NCI-H2029 treated with DMSO at 0.1 percent for 48 hours (cell line): ENCODE measurements at regions not wholly inside any gene's neighbourhood (a gene's known extent, or its start where the extent isn't known, plus 50 kb on each side); places are given as distances from the start of the nearest gene placed in this dataset.
"Not testable (repeated sequence)": the region's sequence is repeated elsewhere in the genome, so short reads cannot be mapped to it uniquely, and the experiment has no call there.

Experiments
- DNase-seq: peaks from one replicate; lab custom pipeline; 2025; lab: John Stamatoyannopoulos, UW

DNA sequence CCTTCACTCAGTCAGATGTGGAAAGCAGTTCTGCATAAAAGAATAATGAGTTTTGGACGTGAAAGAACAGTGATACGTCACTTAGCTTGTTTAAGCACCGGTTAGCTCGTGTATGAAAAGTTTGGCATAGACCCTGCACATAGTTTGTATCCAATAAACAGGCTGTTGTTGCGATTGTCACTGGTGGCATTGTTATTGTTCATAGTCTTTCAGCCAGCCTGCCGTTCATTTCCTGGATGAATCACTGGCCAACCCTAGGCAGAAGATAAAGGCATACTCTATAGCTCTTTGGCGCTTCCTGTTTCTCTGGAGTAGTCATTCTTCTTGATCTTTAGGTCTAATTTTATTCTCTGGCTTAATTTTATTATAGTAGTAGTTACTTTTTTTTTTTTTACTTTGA is 57.8 kb upstream of the ANKRD30A start:
- DNase-seq: no peak

DNA sequence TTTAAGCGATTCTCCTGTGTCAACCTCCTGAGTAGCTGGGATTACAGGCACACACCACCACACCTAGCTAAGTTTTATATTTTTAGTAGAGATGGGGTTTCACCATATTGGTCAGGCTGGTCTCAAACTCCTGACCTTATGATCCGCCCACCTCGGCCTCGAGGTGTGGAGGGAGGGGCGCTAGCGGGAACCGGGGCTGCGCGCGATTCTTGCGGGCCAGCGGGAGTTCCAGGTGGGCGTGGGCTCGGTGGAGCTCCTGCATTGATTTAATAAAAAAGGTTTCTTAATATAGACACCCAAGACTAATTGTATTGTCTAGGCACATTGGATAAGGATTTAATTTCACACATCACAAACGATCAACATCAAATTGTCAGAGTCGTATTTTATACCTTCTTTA is 63.1 kb upstream of the ANKRD30A start:
- not testable (repeated sequence) for DNase-seq

DNA sequence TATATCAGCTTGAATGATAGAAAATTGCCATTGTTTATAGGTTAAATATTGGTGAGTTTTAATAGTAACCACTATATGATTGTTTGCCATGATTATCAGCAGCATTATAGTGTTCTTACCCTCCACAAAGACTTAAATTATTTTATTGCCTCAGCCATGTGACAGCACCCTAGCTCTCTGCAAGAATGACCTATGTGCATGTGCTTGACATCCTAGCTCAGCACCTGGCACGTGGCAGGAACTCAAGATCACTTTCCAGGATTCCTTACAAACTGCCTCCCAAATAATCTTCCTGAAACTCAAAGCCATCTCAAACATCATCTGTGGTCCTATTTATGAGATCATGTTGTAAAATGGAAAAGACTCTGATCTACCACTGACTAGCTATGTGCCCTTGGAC is 68.1 kb upstream of the ANKRD30A start:
- no peak for DNase-seq

GRCh38 chr10:37053476-37053875 is 71.9 kb upstream of the ANKRD30A start:
- no peak for DNase-seq

- not testable (repeated sequence) for DNase-seq
Observed at GRCh38 chr10:37049982-37050381, 75.4 kb upstream of the ANKRD30A start.

- DNase-seq: not testable (repeated sequence)
Observed at GRCh38 chr10:37044319-37044718, 81.1 kb upstream of the ANKRD30A start.

DNA sequence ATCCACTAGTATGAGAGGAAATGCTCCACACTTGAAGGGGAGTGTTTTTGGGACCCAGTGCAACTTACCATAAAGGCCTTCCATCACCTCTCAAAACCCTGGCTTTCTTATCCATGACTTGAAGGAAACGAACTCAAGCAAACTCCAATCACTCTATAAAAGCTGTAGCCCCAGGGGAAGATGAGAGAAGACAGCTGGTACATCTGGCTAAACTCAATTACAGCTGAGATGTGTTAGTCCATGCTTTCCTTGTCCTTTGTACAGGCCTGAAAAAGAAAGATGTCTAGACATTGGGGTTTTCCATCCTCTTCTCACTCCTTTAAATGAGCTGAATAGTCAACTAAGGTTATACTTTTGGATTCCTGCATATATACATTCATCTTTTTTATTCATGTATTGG is 89.5 kb upstream of the ANKRD30A start:
- DNase-seq: no peak

DNA sequence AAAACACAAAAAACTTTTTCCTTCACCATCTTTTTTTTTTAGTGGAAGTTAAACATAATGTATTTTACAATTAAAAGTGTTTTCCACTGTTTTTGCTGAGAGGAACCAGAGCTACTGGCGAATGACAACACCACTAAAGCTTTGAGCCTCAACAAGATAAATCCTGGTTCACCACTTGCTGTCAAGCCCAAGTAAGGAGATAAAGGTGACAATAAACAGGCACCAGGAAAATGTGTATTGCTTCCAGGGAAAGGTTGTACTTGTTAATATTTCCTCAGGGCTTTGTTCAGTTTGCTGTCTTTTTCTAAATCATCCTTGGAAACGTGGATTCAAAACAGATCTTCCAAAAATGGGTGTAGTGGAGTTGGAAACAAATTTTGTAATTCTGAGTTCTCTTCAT is 109.9 kb upstream of the ANKRD30A start:
- no peak for DNase-seq

- DNase-seq: no peak
Observed at GRCh38 chr10:37010741-37011140, 114.7 kb upstream of the ANKRD30A start.

DNA sequence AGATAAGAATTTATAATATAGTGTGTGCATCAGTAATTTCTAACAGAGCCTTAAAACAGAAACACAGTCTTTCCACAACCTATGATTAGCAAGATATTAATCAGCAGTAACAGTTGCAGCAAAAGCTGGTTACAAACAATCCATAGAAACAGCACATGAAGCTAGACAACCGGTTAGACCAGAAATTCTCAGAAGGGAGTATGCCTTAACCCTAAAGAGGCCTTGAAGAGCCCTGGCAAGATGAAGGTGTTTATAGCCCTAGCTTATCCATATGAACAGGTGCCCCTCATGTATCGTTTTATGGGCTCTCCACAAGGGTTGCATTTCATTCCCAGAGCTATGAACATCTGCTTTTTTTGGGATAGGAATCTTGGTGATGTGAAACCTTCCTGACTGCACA is 117.1 kb upstream of the ANKRD30A start:
- not testable (repeated sequence) for DNase-seq

DNA sequence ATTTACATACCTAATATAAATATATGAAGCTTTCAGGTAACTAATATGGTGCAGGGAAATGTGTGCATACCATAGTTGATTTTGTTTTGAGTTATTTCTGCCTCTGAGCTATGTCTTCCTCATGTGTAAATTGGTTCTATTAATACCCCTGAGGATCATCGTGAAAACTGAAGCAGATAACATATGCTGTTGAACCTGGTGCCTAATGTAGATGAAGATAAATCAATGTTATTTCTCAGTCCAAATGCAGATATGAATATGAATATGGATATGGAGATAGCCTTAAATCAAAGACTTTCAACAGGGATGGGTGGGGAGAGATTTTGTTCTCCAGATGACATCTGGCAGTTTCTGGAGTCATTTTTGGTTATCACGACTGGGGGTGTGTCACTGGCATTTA is 122.3 kb upstream of the ANKRD30A start:
- no peak for DNase-seq

DNA sequence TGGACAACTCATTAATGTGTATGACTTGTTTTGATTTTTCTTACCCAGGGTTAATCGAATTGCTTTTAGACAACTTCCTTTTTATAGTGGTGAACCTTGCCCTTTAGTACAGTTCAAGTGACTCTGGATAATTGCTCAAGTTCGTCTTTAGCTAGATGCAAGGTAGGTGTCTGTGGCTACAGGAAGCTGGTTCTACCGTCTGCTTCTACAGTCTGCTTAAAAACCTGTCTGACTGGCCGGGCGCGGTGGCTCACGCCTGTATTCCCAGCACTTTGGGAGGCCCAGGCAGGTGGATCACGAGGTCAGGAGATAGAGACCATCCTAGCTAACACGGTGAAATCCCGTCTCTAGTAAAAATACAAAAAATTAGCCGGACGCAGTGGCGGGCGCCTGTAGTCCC is 129.6 kb upstream of the ANKRD30A start:
- DNase-seq: not testable (repeated sequence)

- no peak for DNase-seq
Observed at GRCh38 chr10:36994886-36995285, 130.5 kb upstream of the ANKRD30A start.

- DNase-seq: no peak
Observed at GRCh38 chr10:36989233-36989632, 136.2 kb upstream of the ANKRD30A start.

DNA sequence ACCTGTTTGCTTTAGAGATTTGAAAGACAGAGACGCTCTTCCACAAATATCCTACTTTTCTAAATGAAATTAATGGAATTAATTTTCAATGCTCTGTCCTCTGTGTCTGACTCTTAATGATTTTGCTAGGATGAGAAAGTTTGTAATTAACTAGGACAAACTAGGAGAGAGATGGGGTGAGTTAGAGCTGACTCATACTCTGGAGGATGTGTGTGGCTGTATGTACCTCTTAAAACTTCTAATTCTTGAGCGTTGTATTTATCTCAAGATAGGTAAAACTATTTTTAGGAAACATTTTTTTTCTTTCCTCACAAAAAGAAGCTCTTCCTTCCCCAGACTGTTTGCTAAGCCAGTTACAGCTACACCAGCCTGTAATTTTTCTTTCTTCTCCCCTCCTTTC is 178.8 kb upstream of the ANKRD30A start:
- no peak for DNase-seq

DNA sequence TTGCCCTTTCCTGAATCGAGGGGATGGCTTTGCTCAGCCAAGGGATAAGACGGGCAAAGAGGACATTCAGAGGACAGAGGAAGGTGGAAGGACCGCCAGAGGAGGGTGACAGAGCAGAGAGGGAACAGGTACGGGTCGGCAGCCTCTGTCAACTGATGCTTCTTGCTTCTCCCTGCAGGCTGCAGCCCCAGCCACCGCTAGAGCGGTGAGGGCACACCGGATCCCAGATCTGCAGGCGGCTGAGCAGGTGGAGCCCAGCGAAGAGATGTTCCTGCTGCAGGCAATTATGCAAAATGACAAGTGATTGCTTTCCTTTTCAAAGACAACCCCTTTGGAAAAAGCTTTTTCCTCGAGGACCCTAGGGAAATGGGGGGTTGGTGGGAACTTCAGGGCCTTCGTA is 181.9 kb upstream of the ANKRD30A start:
- no peak for DNase-seq

GRCh38 chr10:36942616-36943015 is 182.8 kb upstream of the ANKRD30A start:
- no peak for DNase-seq

DNA sequence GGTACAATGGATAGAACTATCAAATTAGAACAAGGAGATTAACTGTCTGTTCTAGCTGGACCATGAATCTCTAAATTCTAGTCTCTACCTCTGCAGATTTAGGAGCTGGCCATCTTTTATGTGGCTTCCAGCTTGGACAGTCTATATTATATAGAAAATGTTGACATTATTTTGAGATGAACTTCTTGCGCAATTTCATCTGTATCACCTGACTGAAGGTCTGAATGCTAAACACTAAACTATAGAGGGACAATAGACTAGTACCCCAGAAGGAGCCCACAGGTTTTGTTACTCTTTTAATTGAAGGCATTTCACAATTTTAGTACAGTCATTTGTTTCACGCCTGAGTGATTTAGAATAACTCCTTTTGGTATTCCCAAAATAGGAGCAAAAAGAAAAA is 222.4 kb upstream of the ANKRD30A start:
- no peak for DNase-seq

- DNase-seq: no peak
Observed at GRCh38 chr10:36899652-36900051, 225.7 kb upstream of the ANKRD30A start.

GRCh38 chr10:36888925-36889573 is 236.3 kb upstream of the ANKRD30A start:
- DNase-seq: no peak

- DNase-seq: no peak
Observed at GRCh38 chr10:36886303-36886891, 239.0 kb upstream of the ANKRD30A start.

GRCh38 chr10:36885746-36886145 is 239.7 kb upstream of the ANKRD30A start:
- DNase-seq: no peak

- DNase-seq: no peak
Observed at GRCh38 chr10:36882781-36883180, 242.6 kb upstream of the ANKRD30A start.

DNA sequence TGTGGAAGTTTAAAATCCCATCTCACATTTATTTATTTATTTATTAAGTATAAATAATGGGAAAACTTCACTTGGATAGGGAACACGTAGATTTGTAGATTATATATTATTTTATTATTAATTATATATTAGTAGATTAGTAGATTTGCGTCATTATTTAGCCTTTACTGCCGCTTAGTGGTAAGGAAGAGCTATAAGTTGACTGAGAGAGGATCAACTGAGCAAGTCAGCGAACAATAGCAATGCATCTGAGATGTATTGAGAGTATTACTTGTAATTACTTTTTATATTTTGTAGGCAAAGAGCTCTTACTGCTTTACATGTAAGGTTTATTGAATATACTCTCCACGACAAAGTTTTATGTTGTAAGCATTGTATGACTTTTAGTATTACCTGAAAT is 244.5 kb upstream of the ANKRD30A start:
- no peak for DNase-seq
